Kidney epithelial cell (primary cell): ENCODE measurements at regions not wholly inside any gene's neighbourhood (a gene's known extent, or its start where the extent isn't known, plus 50 kb on each side); places are given as distances from the start of the nearest gene placed in this dataset.

Experiments used
- DNase-seq: peaks from one replicate; pipeline ENCODE4 v3.0.0-alpha.2; 2010; ENCODE audit warnings: low read depth
- H3K27me3 ChIP-seq: 2 replicates; pipeline ENCODE4 v1.6.0; 2011; ENCODE audit warnings: low read length; ENCODE audit not compliant: control insufficient read depth, insufficient read depth
- H3K36me3 ChIP-seq: 2 replicates; pipeline ENCODE4 v1.5.1; 2011; ENCODE audit warnings: low read length; ENCODE audit not compliant: control insufficient read depth, insufficient read depth
- H3K4me3 ChIP-seq: 2 replicates; pipeline ENCODE4 v1.5.1; 2011; ENCODE audit warnings: low read depth, mild to moderate bottlenecking, control low read depth, low read length
- CTCF ChIP-seq: IDR thresholded peaks from 2 replicates; pipeline ENCODE4 v1.5.1; 2011; ENCODE audit warnings: mild to moderate bottlenecking, moderate library complexity, low read length, control low read depth, inconsistent platforms; ENCODE audit not compliant: insufficient read depth, poor library complexity, severe bottlenecking

GRCh38 chr6:77322604-77323003 is 140.7 kb downstream of the HTR1B start:
- no peak for TF ChIP-seq CTCF
- DNase-seq: no peak
- Histone ChIP-seq H3K4me3 (no peak overlapping the region), H3K27me3 (no peaks in the 10 kb centered on the region), H3K36me3 (no peaks in the 10 kb centered on the region)

- TF ChIP-seq CTCF: no peak
- Histone ChIP-seq H3K4me3 (no peak overlapping the region), H3K27me3 (no peaks in the 10 kb centered on the region), H3K36me3 (no peaks in the 10 kb centered on the region)
- no peak for DNase-seq
Measured at GRCh38 chr6:77318256-77318655, 145.0 kb downstream of the HTR1B start.

- no peak overlapping the region for H3K4me3 ChIP-seq
- H3K36me3 ChIP-seq: no peaks in the 10 kb centered on the region
- H3K27me3 ChIP-seq: no peaks in the 10 kb centered on the region
- no peak for DNase-seq
- TF ChIP-seq CTCF: no peak
Measured at GRCh38 chr6:77313595-77313994, 149.7 kb downstream of the HTR1B start.

GRCh38 chr6:77299931-77300330 is 163.4 kb downstream of the HTR1B start:
- TF ChIP-seq CTCF: no peak
- no peak for DNase-seq
- H3K27me3 ChIP-seq: no peaks in the 10 kb centered on the region
- no peaks in the 10 kb centered on the region for H3K36me3 ChIP-seq
- H3K4me3 ChIP-seq: no peak overlapping the region

GRCh38 chr6:77298283-77298682 is 165.0 kb downstream of the HTR1B start:
- no peak for DNase-seq
- Histone ChIP-seq H3K27me3 (no peaks in the 10 kb centered on the region), H3K4me3 (no peak overlapping the region), H3K36me3 (no peaks in the 10 kb centered on the region)
- TF ChIP-seq CTCF: no peak
